ENCODE measurements at regions not wholly inside any gene's neighbourhood (a gene's known extent, or its start where the extent isn't known, plus 50 kb on each side); places are given as distances from the start of the nearest gene placed in this dataset.
A peak's percentile ranks its signal among the peaks of the same experiment; 100 is the strongest.

GRCh38 chr21:28746166-28746565 is 246.5 kb downstream of the LTN1 start:
- no peak for DNase-seq

GRCh38 chr21:28745131-28746016 is 247.3 kb downstream of the LTN1 start:
- DNase-seq: peak; percentile 84

- no peak for DNase-seq
These were observed 249.0 kb downstream of the LTN1 start for GRCh38 chr21:28743723-28744122.

- no peak for DNase-seq
These were observed 250.2 kb downstream of the LTN1 start for GRCh38 chr21:28742527-28742926.

- DNase-seq: no peak
These were observed 252.6 kb downstream of the LTN1 start for GRCh38 chr21:28740125-28740524.

GRCh38 chr21:28738882-28739281 is 253.8 kb downstream of the LTN1 start:
- DNase-seq: no peak

GRCh38 chr21:28738420-28738704 is 254.3 kb downstream of the LTN1 start:
- no peak for DNase-seq

GRCh38 chr21:28737674-28738419 is 254.8 kb downstream of the LTN1 start:
- DNase-seq: no peak

- no peak for DNase-seq
These were observed 258.0 kb downstream of the LTN1 start for GRCh38 chr21:28734522-28735175.

GRCh38 chr21:28731700-28732321 is 260.9 kb downstream of the LTN1 start:
- DNase-seq: no peak

GRCh38 chr21:28729887-28730286 is 262.8 kb downstream of the LTN1 start:
- DNase-seq: no peak

GRCh38 chr21:28727809-28728208 is 264.9 kb downstream of the LTN1 start:
- DNase-seq: no peak

- no peak for DNase-seq
These were observed 267.3 kb downstream of the LTN1 start for GRCh38 chr21:28725396-28725795.

GRCh38 chr21:28723646-28724045 is 269.0 kb downstream of the LTN1 start:
- no peak for DNase-seq

- no peak for DNase-seq
These were observed 273.0 kb downstream of the LTN1 start for GRCh38 chr21:28719723-28720122.

GRCh38 chr21:28714777-28715464 is 277.8 kb downstream of the LTN1 start:
- no peak for DNase-seq

- no peak for DNase-seq
These were observed 280.3 kb downstream of the LTN1 start for GRCh38 chr21:28712411-28712810.

GRCh38 chr21:28705616-28706015 is 287.1 kb downstream of the LTN1 start:
- no peak for DNase-seq

GRCh38 chr21:28704746-28705145 is 287.9 kb downstream of the LTN1 start:
- DNase-seq: no peak

- no peak for DNase-seq
These were observed 288.8 kb downstream of the LTN1 start for GRCh38 chr21:28703861-28704260.

GRCh38 chr21:28699596-28700259 is 292.9 kb downstream of the LTN1 start:
- no peak for DNase-seq

- no peak for DNase-seq
These were observed 293.5 kb downstream of the LTN1 start for GRCh38 chr21:28699186-28699585.

All from activated effector memory CD4-positive, alpha-beta T cell treated with anti-CD3 and anti-CD28 coated beads, Interleukin-2, amount 50 U/mL, for 16 hours (primary cell).